H1 (cell line): ENCODE measurements at regions not wholly inside any gene's neighbourhood (a gene's known extent, or its start where the extent isn't known, plus 50 kb on each side); places are given as distances from the start of the nearest gene placed in this dataset.

Experiments
- CTCF ChIA-PET: fragments of 300-600 bp; sonication (Branson Sonifier 250); formaldehyde crosslinking; loops from one replicate; lab custom pipeline; 2021; ENCODE audit not compliant: partially characterized antibody; lab: Charles Lee
- POLR2A ChIA-PET: fragments of 300-600 bp; sonication (Branson Sonifier 250); formaldehyde crosslinking; loops from one replicate; lab custom pipeline; 2021; ENCODE audit warnings: inconsistent platforms; ENCODE audit not compliant: partially characterized antibody; lab: Charles Lee
- DNase-seq, 2 experiments: peaks; one replicate each; pipeline versions ENCODE4 v3.0.0 to v3.0.0-alpha.2; 2010 to 2022; ENCODE audit warnings: low spot score in 2 of 2, low read depth in 1 of 2, mixed read lengths in 1 of 2
- FAIRE-seq: peaks from 2 replicates; lab custom pipeline; 2011; peaks lifted over from hg19 to GRCh38; lab: Jason Lieb, UNC
- H2AFZ ChIP-seq: 2 replicates; pipeline ENCODE4 v1.8.1; 2012; ENCODE audit warnings: low read length, inconsistent platforms
- H2AK5ac ChIP-seq: 2 replicates; pipeline ENCODE4 v1.6.1; 2013; ENCODE audit warnings: low read depth, low read length
- H2BK120ac ChIP-seq: replicated peaks from 2 replicates; pipeline ENCODE3; 2013; ENCODE audit warnings: low read depth, low read length, inconsistent platforms
- H2BK12ac ChIP-seq: 2 replicates; pipeline ENCODE4 v1.6.1; 2013; ENCODE audit warnings: low read depth, low read length
- H2BK15ac ChIP-seq: 2 replicates; pipeline ENCODE4 v1.6.1; 2013; ENCODE audit warnings: low read length
- H2BK20ac ChIP-seq: 2 replicates; pipeline ENCODE4 v1.6.1; 2013; ENCODE audit warnings: low read length
- H2BK5ac ChIP-seq: 2 replicates; pipeline ENCODE4 v1.6.1; 2013; ENCODE audit warnings: low read depth, low read length
- H3K14ac ChIP-seq: 2 replicates; pipeline ENCODE4 v1.6.1; 2013; ENCODE audit warnings: inconsistent platforms; ENCODE audit not compliant: insufficient read length
- H3K18ac ChIP-seq: 2 replicates; pipeline ENCODE4 v1.6.1; 2013; ENCODE audit warnings: low read length; ENCODE audit errors: extremely low read depth
- H3K23ac ChIP-seq: 2 replicates; pipeline ENCODE4 v1.6.1; 2013; ENCODE audit warnings: inconsistent platforms; ENCODE audit not compliant: insufficient read length
- H3K23me2 ChIP-seq: 2 replicates; pipeline ENCODE4 v1.6.1; 2013; ENCODE audit warnings: low read depth, low read length
- H3K27ac ChIP-seq: 2 replicates; pipeline ENCODE4 v1.6.1; 2011; ENCODE audit warnings: low read depth, low read length, inconsistent platforms
- H3K27me3 ChIP-seq, 4 experiments: replicated peaks in 1 of 4; 1 replicate in 1 of 4; 2 replicates in 3 of 4; pipeline versions ENCODE4 v1.6.1 to v1.8.1; 2011 to 2013; ENCODE audit warnings: low read length in 3 of 4, mild to moderate bottlenecking in 3 of 4, inconsistent platforms in 2 of 4, mixed read lengths in 2 of 4, moderate library complexity in 1 of 4; ENCODE audit not compliant: control insufficient read depth in 3 of 4, insufficient read depth in 3 of 4; ENCODE audit errors: extremely low read depth in 1 of 4
- H3K36me3 ChIP-seq, 4 experiments: 2 replicates each; pipeline versions ENCODE4 v1.6.1 to v1.8.1; 2011 to 2013; ENCODE audit warnings: mild to moderate bottlenecking in 4 of 4, low read length in 3 of 4, moderate library complexity in 2 of 4, control low read depth in 1 of 4, inconsistent platforms in 1 of 4; ENCODE audit not compliant: insufficient read depth in 4 of 4, control insufficient read depth in 2 of 4
- H3K4ac ChIP-seq: replicated peaks from 2 replicates; pipeline ENCODE3; 2013; ENCODE audit warnings: low read length, low read depth, mixed read lengths, inconsistent platforms; ENCODE audit not compliant: insufficient read length
- H3K4me1 ChIP-seq, 4 experiments: replicated peaks in 1 of 4; 1 replicate in 1 of 4; 2 replicates in 3 of 4; pipeline versions ENCODE4 v1.6.1 to v1.8.1; 2011 to 2013; ENCODE audit warnings: low read length in 3 of 4, inconsistent platforms in 2 of 4, mixed read lengths in 1 of 4; ENCODE audit not compliant: insufficient read depth in 4 of 4, control insufficient read depth in 3 of 4
- H3K4me2 ChIP-seq, 2 experiments: 2 replicates each; pipeline versions ENCODE4 v1.6.1 to v1.8.1; 2011 to 2013; ENCODE audit warnings: low read depth in 2 of 2, low read length in 2 of 2, control low read depth in 1 of 2, inconsistent platforms in 1 of 2, mild to moderate bottlenecking in 1 of 2; ENCODE audit not compliant: insufficient read depth in 1 of 2
- H3K4me3 ChIP-seq, 4 experiments: fragments of 200-600, 300-600 bp in 1 of 4; sonication (generic), shearing (Covaris generic), sonication (Bioruptor Twin) in 1 of 4; 2 replicates each; pipeline versions ENCODE4 v1.5.1 to v1.8.1; 2011 to 2016; ENCODE audit warnings: low read length in 4 of 4, low read depth in 3 of 4, control low read depth in 2 of 4, inconsistent platforms in 2 of 4, mild to moderate bottlenecking in 2 of 4, mixed read lengths in 1 of 4, moderate library complexity in 1 of 4; ENCODE audit not compliant: insufficient read depth in 2 of 4; ENCODE audit errors: extremely low read depth in 1 of 4
- H3K56ac ChIP-seq: replicated peaks from 2 replicates; pipeline ENCODE3; 2013; ENCODE audit warnings: low read depth, mild to moderate bottlenecking, mixed read lengths, low read length, inconsistent platforms; ENCODE audit not compliant: insufficient read length
- H3K79me1 ChIP-seq: 2 replicates; pipeline ENCODE4 v1.6.1; 2013; ENCODE audit warnings: low read depth, low read length, control low read depth
- H3K79me2 ChIP-seq, 2 experiments: 2 replicates each; pipeline versions ENCODE4 v1.6.1 to v1.8.1; 2012 to 2013; ENCODE audit warnings: low read length in 2 of 2, mild to moderate bottlenecking in 2 of 2, inconsistent platforms in 1 of 2; ENCODE audit not compliant: insufficient read depth in 2 of 2, control insufficient read depth in 1 of 2
- H3K9ac ChIP-seq, 4 experiments: replicated peaks in 1 of 4; 1 replicate in 1 of 4; 2 replicates in 3 of 4; pipeline versions ENCODE4 v1.6.1 to v1.8.1; 2011 to 2013; ENCODE audit warnings: low read depth in 3 of 4, low read length in 3 of 4, control low read depth in 2 of 4, mild to moderate bottlenecking in 2 of 4, moderate library complexity in 2 of 4, inconsistent platforms in 1 of 4; ENCODE audit errors: extremely low read depth in 1 of 4
- H3K9me3 ChIP-seq, 2 experiments: 2 replicates each; pipeline versions ENCODE4 v1.6.1 to v1.8.1; 2012 to 2013; ENCODE audit warnings: mild to moderate bottlenecking in 2 of 2, moderate library complexity in 2 of 2, control low read depth in 1 of 2, inconsistent platforms in 1 of 2, low read depth in 1 of 2, low read length in 1 of 2, mixed read lengths in 1 of 2; ENCODE audit not compliant: insufficient read depth in 2 of 2
- H4K20me1 ChIP-seq, 2 experiments: replicated peaks in 1 of 2; 2 replicates each; pipeline versions ENCODE3 to v1.8.1; 2011 to 2013; ENCODE audit warnings: inconsistent platforms in 2 of 2, low read length in 2 of 2, mild to moderate bottlenecking in 1 of 2; ENCODE audit not compliant: insufficient read depth in 2 of 2, control insufficient read depth in 1 of 2
- H4K5ac ChIP-seq: 2 replicates; pipeline ENCODE4 v1.6.1; 2013; ENCODE audit warnings: low read length, low read depth, mixed read lengths, inconsistent platforms; ENCODE audit not compliant: insufficient read length
- H4K8ac ChIP-seq: 2 replicates; pipeline ENCODE4 v1.8.0; 2013; ENCODE audit warnings: mild to moderate bottlenecking, moderate library complexity, low read length, inconsistent platforms; ENCODE audit not compliant: insufficient read depth; ENCODE audit errors: extremely low read depth
- H4K91ac ChIP-seq: replicated peaks from 2 replicates; pipeline ENCODE3; 2013; ENCODE audit warnings: low read length, mixed read lengths, inconsistent platforms; ENCODE audit not compliant: insufficient read length
- BRCA1 ChIP-seq: IDR thresholded peaks from 2 replicates; pipeline ENCODE4 v1.6.1; 2012; ENCODE audit warnings: low read depth, low read length, improper control_type of control experiment
- RBBP5 ChIP-seq: IDR thresholded peaks from 2 replicates; pipeline ENCODE4 v1.7.1; 2012; ENCODE audit warnings: low read depth, mild to moderate bottlenecking, inconsistent platforms, low read length, moderate library complexity, borderline replicate concordance
- SIN3A ChIP-seq, 2 experiments: IDR thresholded peaks in 1 of 2; conservative IDR thresholded peaks in 1 of 2; 2 replicates each; pipeline ENCODE4 v1.6.1; 2011 to 2012; ENCODE audit warnings: low read length in 2 of 2, improper control_type of control experiment in 1 of 2, low read depth in 1 of 2, mild to moderate bottlenecking in 1 of 2
- WGBS, 2 experiments: shearing (Covaris generic) in 1 of 2; methylation state at CpG; one replicate each; pipeline versions ENCODE4 v1.1.6 to v1.1.7; 2013 to 2015; ENCODE audit warnings: low lambda C conversion rate in 2 of 2, mixed read lengths in 2 of 2, inconsistent platforms in 1 of 2, low coverage in 1 of 2, missing lambda C conversion rate in 1 of 2; ENCODE audit not compliant: insufficient replicate concordance in 2 of 2, insufficient coverage in 1 of 2, insufficient read length in 1 of 2; ENCODE audit errors: extremely low coverage in 1 of 2, missing lambda C conversion rate in 1 of 2; 5-methylcytosine and 5-hydroxymethylcytosine counted together

DNA sequence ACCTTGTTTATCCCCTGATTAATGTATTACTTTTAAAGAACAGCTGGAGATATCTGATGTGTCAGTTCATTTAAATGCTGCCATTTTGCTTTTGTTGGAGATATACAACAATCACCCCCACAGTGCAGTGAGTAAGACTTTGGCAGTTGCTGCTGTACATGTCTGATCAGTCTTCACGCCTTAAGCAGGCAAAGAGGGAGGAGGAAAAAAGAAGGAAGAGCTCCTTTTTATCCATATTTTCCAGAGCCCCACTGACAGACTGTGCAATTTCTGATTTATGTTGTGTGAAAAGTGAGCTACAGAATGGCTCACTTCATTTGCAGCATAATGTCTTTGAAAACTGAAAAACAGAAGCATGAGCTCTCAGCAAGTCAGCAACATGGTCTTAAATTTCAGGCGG lies 319.7 kb upstream of the LRIG3 start:
- no peaks in the 10 kb centered on the region for H3K79me2 ChIP-seq
- H3K56ac ChIP-seq, result no peak overlapping the region
- no peaks in the 10 kb centered on the region; a peak in 1 of 7 replicates for H3K27me3 ChIP-seq
- no peaks in the 10 kb centered on the region for H3K23me2 ChIP-seq
- no peak overlapping the region for H3K23ac ChIP-seq
- CTCF ChIA-PET, result no interaction called here
- 0 out of 2 replicates have a peak overlapping the region, but pooled peaks have one; percentile 32 for H2BK15ac ChIP-seq
- H2BK5ac ChIP-seq, result no peak overlapping the region
- no peak overlapping the region for H3K27ac ChIP-seq
- H4K5ac ChIP-seq, result no peak overlapping the region
- H3K4me2 ChIP-seq, result no peak overlapping the region
- no peaks in the 10 kb centered on the region for H3K36me3 ChIP-seq
- H3K18ac ChIP-seq, result no peak overlapping the region
- no peaks in the 10 kb centered on the region for H4K20me1 ChIP-seq
- H3K4ac ChIP-seq, result no peak overlapping the region
- no peaks in the 10 kb centered on the region for H3K79me1 ChIP-seq
- peaks cover 0 to 5% (median 0%) of the 10 kb centered on the region in 4 experiments; a peak in 1 of 7 replicates for H3K4me1 ChIP-seq
- POLR2A ChIA-PET, result no interaction called here
- H2BK120ac ChIP-seq, result no peak overlapping the region
- no peak overlapping the region for H2AK5ac ChIP-seq
- H3K4me3 ChIP-seq, result no peak overlapping the region
- H3K14ac ChIP-seq, result no peak overlapping the region
- TF ChIP-seq SIN3A (conservative IDR thresholded peaks at IDR 0.05 in 1 of 2, IDR thresholded peaks at IDR 0.05 in 1 of 2; ENCODE audit: low read depth in 1 of 2, low read length in 2 of 2) (no peak), RBBP5 (no peak), BRCA1 (no peak)
- TF ChIP-seq, all 59 proteins: peak for 0
- Histone ChIP-seq H2BK20ac (no peak overlapping the region), H3K9ac (no peak overlapping the region), H2BK12ac (no peak overlapping the region), H3K9me3 (no peaks in the 10 kb centered on the region), H4K91ac (no peak overlapping the region), H4K8ac (no peak overlapping the region), H2AFZ (no peak overlapping the region)
- DNase-seq (no peak), FAIRE-seq (no peak)
- WGBS, 2 experiments, result 85% methylated on average over 2 of the region's 2 CpGs; no CpG with 5 or more reads in 1 of the 2 experiments
